ENCODE measurements at regions not wholly inside any gene's neighbourhood (a gene's known extent, or its start where the extent isn't known, plus 50 kb on each side); places are given as distances from the start of the nearest gene placed in this dataset.

GRCh38 chr9:2972475-2972874 lies 128.6 kb upstream of the PUM3 start:
- Histone ChIP-seq H3K27me3 (ENCODE audit: control insufficient read depth in 2 of 2, insufficient read depth in 2 of 2, low read length in 2 of 2) (no peaks in the 10 kb centered on the region), H3K4me1 (ENCODE audit: control insufficient read depth in 2 of 2, insufficient read depth in 2 of 2, low read length in 2 of 2) (no peaks in the 10 kb centered on the region), H3K4me3 (ENCODE audit: low read length) (no peak overlapping the region), H3K36me3 (ENCODE audit: control insufficient read depth in 2 of 3, insufficient read depth in 3 of 3, low read length in 3 of 3) (no peaks in the 10 kb centered on the region), H3K9me3 (ENCODE audit: control insufficient read depth in 2 of 3, low read length in 3 of 3) (peaks cover 0 to 7% (median 0%) of the 10 kb centered on the region in 3 experiments), H3K27ac (ENCODE audit: low read depth, low read length) (no peak overlapping the region)
- CTCF ChIA-PET, result no interaction called here
- Mint-ChIP-seq H3K4me3 (no peak overlapping the region), H3K27ac (no peak overlapping the region), H3K9me3 (peaks cover 0 to 25% (median 14%) of the 10 kb centered on the region in 11 donors), H3K27me3 (peaks cover 0 to 21% (median 17%) of the 10 kb centered on the region in 5 donors), H3K4me1 (no peaks in the 10 kb centered on the region), H3K36me3 (peaks cover 0 to 9% (median 6%) of the 10 kb centered on the region in 5 donors)
- DNase-seq (no peak), ATAC-seq (no peak)
- POLR2A ChIA-PET, result no interaction called here
- intact Hi-C loops (cut with micrococcal nuclease), result no loop called here

GRCh38 chr9:2970864-2971263 lies 127.0 kb upstream of the PUM3 start:
- no peaks in the 10 kb centered on the region for H3K4me1 Mint-ChIP-seq
- H3K4me1 ChIP-seq (ENCODE audit: control insufficient read depth in 2 of 2, insufficient read depth in 2 of 2, low read length in 2 of 2), result no peaks in the 10 kb centered on the region
- H3K36me3 Mint-ChIP-seq, result peaks cover 0 to 9% (median 6%) of the 10 kb centered on the region in 5 donors
- H3K4me3 ChIP-seq (ENCODE audit: low read length), result no peak overlapping the region
- H3K9me3 Mint-ChIP-seq, result peaks cover 0 to 25% (median 14%) of the 10 kb centered on the region in 11 donors
- intact Hi-C loops (cut with micrococcal nuclease), result no loop called here
- H3K27ac ChIP-seq (ENCODE audit: low read depth, low read length), result no peak overlapping the region
- H3K27me3 ChIP-seq (ENCODE audit: control insufficient read depth in 2 of 2, insufficient read depth in 2 of 2, low read length in 2 of 2), result no peaks in the 10 kb centered on the region
- no peak overlapping the region for H3K4me3 Mint-ChIP-seq
- ATAC-seq (no peak), DNase-seq (no peak)
- H3K36me3 ChIP-seq (ENCODE audit: control insufficient read depth in 2 of 3, insufficient read depth in 3 of 3, low read length in 3 of 3), result no peaks in the 10 kb centered on the region
- H3K27ac Mint-ChIP-seq, result no peak overlapping the region
- H3K27me3 Mint-ChIP-seq, result peaks cover 0 to 21% (median 17%) of the 10 kb centered on the region in 5 donors
- H3K9me3 ChIP-seq (ENCODE audit: control insufficient read depth in 2 of 3, low read length in 3 of 3), result peaks cover 0 to 7% (median 0%) of the 10 kb centered on the region in 3 experiments
- ChIA-PET CTCF (interaction anchor here (0.5 kb wide), 1 partner anchor 108 kb away, joined by 5 read pairs; no protein-coding TSS in a partner anchor), POLR2A (no interaction called here)

DNA sequence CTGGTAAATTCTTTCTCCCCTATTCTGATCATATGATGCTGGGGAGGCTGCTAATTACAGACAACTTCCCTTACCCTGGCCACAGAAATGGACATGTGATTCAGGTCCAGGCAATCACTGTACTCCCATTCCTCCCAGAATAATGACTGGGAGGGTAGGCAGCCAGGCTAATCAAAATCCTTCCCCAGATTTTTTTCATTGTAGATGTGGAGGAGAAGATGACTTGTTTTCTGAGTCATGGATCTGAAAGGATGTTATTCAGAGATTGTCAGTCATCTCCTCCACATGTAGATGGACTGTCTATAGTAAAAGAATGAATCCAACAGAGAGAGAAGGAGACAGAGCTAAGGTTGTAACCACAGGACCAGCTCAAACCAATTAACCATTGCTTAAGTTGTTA lies 123.9 kb upstream of the PUM3 start:
- ChIA-PET CTCF (no interaction called here), POLR2A (no interaction called here)
- ATAC-seq (no peak), DNase-seq (no peak)
- Histone ChIP-seq H3K27me3 (ENCODE audit: control insufficient read depth in 2 of 2, insufficient read depth in 2 of 2, low read length in 2 of 2) (no peaks in the 10 kb centered on the region), H3K9me3 (ENCODE audit: control insufficient read depth in 2 of 3, low read length in 3 of 3) (peaks cover 0 to 2% (median 0%) of the 10 kb centered on the region in 3 experiments), H3K4me1 (ENCODE audit: control insufficient read depth in 2 of 2, insufficient read depth in 2 of 2, low read length in 2 of 2) (no peaks in the 10 kb centered on the region), H3K36me3 (ENCODE audit: control insufficient read depth in 2 of 3, insufficient read depth in 3 of 3, low read length in 3 of 3) (no peaks in the 10 kb centered on the region), H3K4me3 (ENCODE audit: low read length) (no peak overlapping the region), H3K27ac (ENCODE audit: low read depth, low read length) (no peak overlapping the region)
- Mint-ChIP-seq H3K27me3 (peaks cover 0 to 23% (median 17%) of the 10 kb centered on the region in 5 donors), H3K4me1 (no peaks in the 10 kb centered on the region), H3K4me3 (no peak overlapping the region), H3K36me3 (peaks cover 0 to 9% (median 6%) of the 10 kb centered on the region in 5 donors), H3K9me3 (peaks cover 0 to 23% (median 12%) of the 10 kb centered on the region in 11 donors), H3K27ac (no peak overlapping the region)
- intact Hi-C loops (cut with micrococcal nuclease), result no loop called here

GRCh38 chr9:2966565-2967300 lies 122.8 kb upstream of the PUM3 start:
- no peaks in the 10 kb centered on the region for H3K4me1 ChIP-seq (ENCODE audit: control insufficient read depth in 2 of 2, insufficient read depth in 2 of 2, low read length in 2 of 2)
- Mint-ChIP-seq H3K4me1 (no peaks in the 10 kb centered on the region), H3K27me3 (peaks cover 0 to 26% (median 10%) of the 10 kb centered on the region in 5 donors), H3K9me3 (peaks cover 0 to 14% (median 4%) of the 10 kb centered on the region in 11 donors), H3K27ac (no peak overlapping the region), H3K36me3 (peaks cover 0 to 1% (median 0%) of the 10 kb centered on the region in 5 donors), H3K4me3 (no peak overlapping the region)
- H3K27me3 ChIP-seq (ENCODE audit: control insufficient read depth in 2 of 2, insufficient read depth in 2 of 2, low read length in 2 of 2), result no peaks in the 10 kb centered on the region
- no peak for DNase-seq
- CTCF ChIA-PET, result no interaction called here
- POLR2A ChIA-PET, result no interaction called here
- no peak overlapping the region for H3K4me3 ChIP-seq (ENCODE audit: low read length)
- no peak overlapping the region for H3K27ac ChIP-seq (ENCODE audit: low read depth, low read length)
- H3K36me3 ChIP-seq (ENCODE audit: control insufficient read depth in 2 of 3, insufficient read depth in 3 of 3, low read length in 3 of 3), result no peaks in the 10 kb centered on the region
- no peaks in the 10 kb centered on the region for H3K9me3 ChIP-seq (ENCODE audit: control insufficient read depth in 2 of 3, low read length in 3 of 3)
- no peak for ATAC-seq
- intact Hi-C loops (cut with micrococcal nuclease), result no loop called here

DNA sequence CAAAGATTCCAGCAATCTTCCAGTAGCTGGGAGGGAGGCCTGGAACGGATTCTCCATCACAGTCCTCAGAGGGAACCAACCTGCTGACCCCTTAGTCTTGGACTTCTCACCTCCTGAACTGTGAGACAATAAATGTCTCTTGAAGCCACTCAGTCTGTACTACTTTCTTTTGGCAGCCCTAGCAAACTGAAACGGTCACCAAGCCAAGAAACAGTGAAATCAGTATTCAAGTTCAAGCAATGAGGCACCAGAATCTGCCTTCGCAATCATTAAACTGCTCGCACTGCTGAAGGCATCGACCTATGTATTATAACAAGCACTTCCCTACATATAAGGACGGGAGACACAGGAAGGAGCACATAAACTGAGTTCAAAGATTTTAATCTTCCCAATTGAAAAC lies 120.6 kb upstream of the PUM3 start:
- Mint-ChIP-seq H3K9me3 (peaks cover 0 to 2% (median 0%) of the 10 kb centered on the region in 11 donors), H3K4me1 (no peaks in the 10 kb centered on the region), H3K27me3 (peaks cover 0 to 22% (median 6%) of the 10 kb centered on the region in 5 donors), H3K4me3 (no peak overlapping the region), H3K27ac (no peak overlapping the region), H3K36me3 (no peaks in the 10 kb centered on the region)
- intact Hi-C loops (cut with micrococcal nuclease), result no loop called here
- H3K27me3 ChIP-seq (ENCODE audit: control insufficient read depth in 2 of 2, insufficient read depth in 2 of 2, low read length in 2 of 2), result no peaks in the 10 kb centered on the region
- POLR2A ChIA-PET, result no interaction called here
- no peak overlapping the region for H3K4me3 ChIP-seq (ENCODE audit: low read length)
- no peaks in the 10 kb centered on the region for H3K36me3 ChIP-seq (ENCODE audit: control insufficient read depth in 2 of 3, insufficient read depth in 3 of 3, low read length in 3 of 3)
- H3K4me1 ChIP-seq (ENCODE audit: control insufficient read depth in 2 of 2, insufficient read depth in 2 of 2, low read length in 2 of 2), result no peaks in the 10 kb centered on the region
- DNase-seq, result no peak
- ATAC-seq, result no peak
- H3K27ac ChIP-seq (ENCODE audit: low read depth, low read length), result no peak overlapping the region
- CTCF ChIA-PET, result no interaction called here
- no peaks in the 10 kb centered on the region for H3K9me3 ChIP-seq (ENCODE audit: control insufficient read depth in 2 of 3, low read length in 3 of 3)

DNA sequence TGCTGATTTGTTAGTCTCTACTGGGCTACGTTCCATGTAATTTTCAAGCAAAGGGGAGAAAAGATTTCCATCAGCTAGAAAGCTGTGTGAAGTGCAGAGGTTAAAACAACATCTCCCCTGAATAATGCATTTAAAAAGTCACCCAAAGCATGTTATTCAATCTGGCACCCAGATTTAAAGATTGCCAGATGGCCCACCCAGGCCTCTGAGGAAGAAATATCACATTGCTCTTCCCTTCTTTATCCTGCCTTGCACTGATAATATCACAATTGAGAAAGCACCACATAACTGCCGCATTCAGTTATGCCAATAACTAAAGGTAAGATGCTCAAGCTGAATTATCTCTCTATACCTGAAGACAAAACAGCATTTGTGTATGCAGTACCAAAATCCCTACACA lies 119.4 kb upstream of the PUM3 start:
- no peaks in the 10 kb centered on the region for H3K4me1 Mint-ChIP-seq
- no peak overlapping the region for H3K4me3 ChIP-seq (ENCODE audit: low read length)
- H3K27me3 ChIP-seq (ENCODE audit: control insufficient read depth in 2 of 2, insufficient read depth in 2 of 2, low read length in 2 of 2), result no peaks in the 10 kb centered on the region
- H3K27ac Mint-ChIP-seq, result no peak overlapping the region
- ATAC-seq (no peak), DNase-seq (no peak)
- peaks cover under 1 to 20% (median 6%) of the 10 kb centered on the region in 5 donors for H3K27me3 Mint-ChIP-seq
- POLR2A ChIA-PET, result no interaction called here
- no peak overlapping the region for H3K27ac ChIP-seq (ENCODE audit: low read depth, low read length)
- CTCF ChIA-PET, result interaction anchor here (0.6 kb wide), 1 partner anchor 1392 kb away, joined by 3 read pairs; no protein-coding TSS in a partner anchor
- no peak overlapping the region for H3K4me3 Mint-ChIP-seq
- no peaks in the 10 kb centered on the region for H3K36me3 Mint-ChIP-seq
- H3K36me3 ChIP-seq (ENCODE audit: control insufficient read depth in 2 of 3, insufficient read depth in 3 of 3, low read length in 3 of 3), result no peaks in the 10 kb centered on the region
- no peaks in the 10 kb centered on the region for H3K4me1 ChIP-seq (ENCODE audit: control insufficient read depth in 2 of 2, insufficient read depth in 2 of 2, low read length in 2 of 2)
- intact Hi-C loops (cut with micrococcal nuclease), result no loop called here
- no peaks in the 10 kb centered on the region for H3K9me3 ChIP-seq (ENCODE audit: control insufficient read depth in 2 of 3, low read length in 3 of 3)
- no peaks in the 10 kb centered on the region for H3K9me3 Mint-ChIP-seq

Measured in naive thymus-derived CD4-positive, alpha-beta T cell (primary cell).